IMR-90 (cell line): ENCODE measurements at regions not wholly inside any gene's neighbourhood (a gene's known extent, or its start where the extent isn't known, plus 50 kb on each side); places are given as distances from the start of the nearest gene placed in this dataset.

Source experiments
- ATAC-seq: fragments of 200-7000 bp; cut with Tn5 transposase; 2 replicates; pipeline ENCODE4 v1.9.1; 2020; ENCODE audit warnings: low read depth, mild to moderate bottlenecking, moderate library complexity
- BruUV-seq: library from RNA; stranded (reverse); fragments of 400-500 nt; replicated peaks from 2 replicates; lab custom pipeline; 2021; lab: Mats Ljungman, UMichigan
- CTCF ChIA-PET: fragments of 300-600 bp; formaldehyde crosslinking; extraction: SDS; loops from one replicate; lab custom pipeline; 2021; ENCODE audit warnings: antibody characterized with exemption; lab: Yijun Ruan, JAX
- POLR2A ChIA-PET: fragments of 300-600 bp; sonication (Branson Sonifier 250); formaldehyde crosslinking; loops from one replicate; lab custom pipeline; 2022; ENCODE audit warnings: antibody characterized with exemption; ENCODE audit not compliant: unreplicated experiment; lab: Charles Lee
- DNase-seq: peaks from one replicate; pipeline ENCODE4 v3.0.0; 2013
- H2AFZ ChIP-seq: replicated peaks from 2 replicates; pipeline ENCODE3; 2013; ENCODE audit warnings: low read length, mild to moderate bottlenecking; ENCODE audit not compliant: poor library complexity
- H2AK5ac ChIP-seq: 2 replicates; pipeline ENCODE4 v1.6.1; 2013; ENCODE audit warnings: low read depth, low read length, inconsistent platforms
- H2AK9ac ChIP-seq: replicated peaks from 2 replicates; pipeline ENCODE3; 2013; ENCODE audit warnings: mild to moderate bottlenecking, low read depth, low read length, moderate library complexity; ENCODE audit not compliant: poor library complexity
- H2BK120ac ChIP-seq: 2 replicates; pipeline ENCODE4 v1.6.1; 2013; ENCODE audit warnings: low read depth, low read length, inconsistent platforms
- H2BK15ac ChIP-seq: 3 replicates; pipeline ENCODE4 v1.6.1; 2013; ENCODE audit warnings: low read depth, low read length, inconsistent platforms
- H2BK20ac ChIP-seq: 2 replicates; pipeline ENCODE4 v1.6.1; 2013; ENCODE audit warnings: low read depth, mild to moderate bottlenecking, inconsistent platforms, low read length, moderate library complexity
- H2BK5ac ChIP-seq: 2 replicates; pipeline ENCODE4 v1.6.1; 2013; ENCODE audit warnings: mild to moderate bottlenecking, low read depth, low read length, inconsistent platforms; ENCODE audit not compliant: poor library complexity, severe bottlenecking
- H3K14ac ChIP-seq: replicated peaks from 2 replicates; pipeline ENCODE4 v1.6.1; 2013; ENCODE audit warnings: low read depth, low read length, inconsistent platforms
- H3K18ac ChIP-seq: 2 replicates; pipeline ENCODE4 v1.6.1; 2013; ENCODE audit warnings: low read depth, low read length, control low read depth
- H3K23ac ChIP-seq: 2 replicates; pipeline ENCODE4 v1.6.1; 2013; ENCODE audit warnings: low read depth, low read length, inconsistent platforms
- H3K27ac ChIP-seq: 2 replicates; pipeline ENCODE4 v1.5.1; 2013; ENCODE audit warnings: mild to moderate bottlenecking, control low read depth, low read length; ENCODE audit not compliant: insufficient read depth
- H3K27me3 ChIP-seq: 2 replicates; pipeline ENCODE4 v1.6.1; 2013; ENCODE audit warnings: low read length; ENCODE audit not compliant: control insufficient read depth, insufficient read depth
- H3K36me3 ChIP-seq: 2 replicates; pipeline ENCODE4 v1.6.1; 2013; ENCODE audit warnings: low read length, mixed read lengths; ENCODE audit not compliant: control insufficient read depth, insufficient read depth
- H3K4ac ChIP-seq: 2 replicates; pipeline ENCODE4 v1.6.1; 2013; ENCODE audit warnings: low read depth, low read length, inconsistent platforms
- H3K4me1 ChIP-seq: 2 replicates; pipeline ENCODE4 v1.6.1; 2013; ENCODE audit warnings: low read length, mixed read lengths; ENCODE audit not compliant: control insufficient read depth, insufficient read depth
- H3K4me2 ChIP-seq: 2 replicates; pipeline ENCODE4 v1.6.1; 2013; ENCODE audit warnings: low read depth, mild to moderate bottlenecking, control low read depth, low read length, moderate library complexity
- H3K4me3 ChIP-seq: 2 replicates; pipeline ENCODE4 v1.5.1; 2013; ENCODE audit warnings: low read depth, mild to moderate bottlenecking, control low read depth, low read length, moderate library complexity; ENCODE audit not compliant: insufficient read depth
- H3K56ac ChIP-seq: 2 replicates; pipeline ENCODE4 v1.6.1; 2013; ENCODE audit warnings: low read length, inconsistent platforms; ENCODE audit not compliant: insufficient read depth; ENCODE audit errors: extremely low read depth
- H3K79me1 ChIP-seq, 2 experiments: 2 replicates each; pipeline ENCODE4 v1.6.1; 2013; ENCODE audit warnings: low read length in 2 of 2, inconsistent platforms in 1 of 2, low read depth in 1 of 2
- H3K9ac ChIP-seq: 2 replicates; pipeline ENCODE4 v1.6.1; 2013; ENCODE audit warnings: low read depth, low read length, control low read depth
- H3K9me1 ChIP-seq: 2 replicates; pipeline ENCODE4 v1.6.1; 2013; ENCODE audit warnings: low read length, inconsistent platforms; ENCODE audit not compliant: insufficient read depth
- H3K9me3 ChIP-seq: 2 replicates; pipeline ENCODE4 v1.6.1; 2013; ENCODE audit warnings: low read length; ENCODE audit not compliant: control insufficient read depth, insufficient read depth
- H4K20me1 ChIP-seq: 2 replicates; pipeline ENCODE4 v1.6.1; 2013; ENCODE audit warnings: low read length, inconsistent platforms; ENCODE audit not compliant: insufficient read depth
- H4K5ac ChIP-seq: 2 replicates; pipeline ENCODE4 v1.6.1; 2013; ENCODE audit warnings: mild to moderate bottlenecking, low read depth, low read length, control low read depth
- H4K8ac ChIP-seq, 2 experiments: 2 replicates each; pipeline ENCODE4 v1.6.1; 2013; ENCODE audit warnings: low read depth in 2 of 2, low read length in 2 of 2, control low read depth in 1 of 2, inconsistent platforms in 1 of 2
- H4K91ac ChIP-seq: 2 replicates; pipeline ENCODE4 v1.6.1; 2013; ENCODE audit warnings: low read depth, low read length, inconsistent platforms; ENCODE audit not compliant: insufficient read depth
- MAFK ChIP-seq: IDR thresholded peaks from 2 replicates; pipeline ENCODE4 v1.6.1; 2012; ENCODE audit warnings: low read depth, low read length, improper control_type of control experiment
- WGBS, 2 experiments: methylation state at CpG; one replicate each; pipeline versions ENCODE4 v1.1.5 to v1.1.7; 2013; ENCODE audit warnings: missing lambda C conversion rate in 2 of 2; ENCODE audit not compliant: insufficient read length in 1 of 2; ENCODE audit errors: extremely low coverage in 2 of 2; 5-methylcytosine and 5-hydroxymethylcytosine counted together
- dilution Hi-C: fragments of 300-500 bp; cut with HindIII; formaldehyde crosslinking; loops from one replicate; pipeline ENCODE4 v1.14.3; 2018; ENCODE audit warnings: low sequenced_read_pairs; ENCODE audit not compliant: unreplicated experiment
- in situ Hi-C: fragments of 300-500 bp; cut with MboI; formaldehyde crosslinking; loops from 3 replicates; pipeline ENCODE4 v1.14.3; 2019; ENCODE audit warnings: low sequenced_read_pairs, inconsistent platforms, mixed read lengths
- intact Hi-C: fragments of 100-400 bp; cut with micrococcal nuclease; formaldehyde crosslinking; loops from 2 replicates; pipeline ENCODE4 v1.10.0; 2022

DNA sequence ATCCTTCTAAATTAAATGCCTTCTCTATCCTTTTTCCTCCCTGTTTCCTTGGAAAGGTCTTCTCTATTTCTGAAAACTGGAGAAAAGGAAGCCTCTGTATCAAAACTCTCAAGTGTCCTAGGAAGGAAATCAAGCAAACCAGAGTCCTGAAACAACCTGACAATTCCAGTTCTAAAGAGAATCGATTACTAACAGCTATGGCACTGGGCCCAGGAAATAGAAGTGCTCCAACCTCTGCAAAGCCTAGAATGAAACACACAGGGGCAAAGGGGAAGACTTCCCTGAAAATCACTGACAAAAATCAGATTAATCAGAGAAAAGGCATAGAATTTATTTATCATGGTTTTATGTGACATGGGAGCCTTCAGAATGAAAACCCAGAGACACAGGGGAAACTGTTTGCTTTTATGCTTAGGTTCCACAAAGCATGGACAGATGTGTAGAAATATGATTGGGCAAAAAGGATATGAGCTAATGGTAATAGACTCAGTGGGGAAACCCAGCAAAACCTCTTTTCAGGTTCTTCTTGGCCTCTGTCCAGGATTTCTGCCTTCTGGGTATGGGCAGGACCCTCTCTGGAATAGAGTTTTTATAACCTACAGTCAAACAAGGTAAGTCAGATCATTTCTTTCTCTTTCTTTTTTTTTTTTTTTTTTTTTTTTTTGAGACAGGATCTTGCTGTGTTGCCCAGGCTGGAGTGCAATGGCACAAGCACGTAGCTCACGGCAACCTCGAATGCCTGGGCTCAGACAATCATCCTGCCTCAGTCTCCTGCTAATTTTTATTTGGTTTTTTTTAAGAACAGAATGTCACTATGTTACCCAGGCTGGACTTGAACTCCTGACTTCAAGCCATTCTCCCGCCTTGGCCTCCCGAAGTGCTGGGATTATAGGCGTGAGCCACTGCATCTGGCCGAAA is 91.7 kb downstream of the CD24 start:
- Histone ChIP-seq H3K9ac (no peak overlapping the region), H4K91ac (no peak overlapping the region), H4K5ac (no peak overlapping the region), H2BK15ac (no peak overlapping the region), H3K79me1 (no peaks in the 10 kb centered on the region), H3K4me2 (no peak overlapping the region), H3K27ac (no peak overlapping the region), H3K9me1 (no peaks in the 10 kb centered on the region), H4K8ac (no peak overlapping the region), H3K9me3 (no peaks in the 10 kb centered on the region), H3K56ac (no peak overlapping the region), H3K4me3 (no peak overlapping the region), H4K20me1 (no peaks in the 10 kb centered on the region), H2BK120ac (no peak overlapping the region), H3K4ac (no peak overlapping the region), H2BK5ac (no peak overlapping the region), H3K14ac (no peak overlapping the region), H2AK5ac (no peak overlapping the region), H2AFZ (no peak overlapping the region), H2AK9ac (no peak overlapping the region), H3K27me3 (no peaks in the 10 kb centered on the region; the same call in 1 of the 2 replicates), H2BK20ac (no peak overlapping the region), H3K4me1 (no peaks in the 10 kb centered on the region), H3K18ac (no peak overlapping the region), H3K23ac (no peak overlapping the region), H3K36me3 (no peaks in the 10 kb centered on the region)
- dilution Hi-C loops (no loop called here), intact Hi-C loops (no loop called here), in situ Hi-C loops (no loop called here)
- no TSS peak for BruUV-seq
- no peak for TF ChIP-seq MAFK
- no peak for ATAC-seq
- ChIA-PET POLR2A (no interaction called here), CTCF (no interaction called here)
- DNase-seq: no peak
- WGBS, 2 experiments: 50% methylated on average over 1 of the region's 8 CpGs; no CpG with 5 or more reads in 1 of the 2 experiments
